Kidney epithelial cell (primary cell): ENCODE measurements at regions not wholly inside any gene's neighbourhood (a gene's known extent, or its start where the extent isn't known, plus 50 kb on each side); places are given as distances from the start of the nearest gene placed in this dataset.

Experiments used
- DNase-seq: peaks from one replicate; pipeline ENCODE4 v3.0.0-alpha.2; 2010; ENCODE audit warnings: low read depth
- H3K27me3 ChIP-seq: 2 replicates; pipeline ENCODE4 v1.6.0; 2011; ENCODE audit warnings: low read length; ENCODE audit not compliant: control insufficient read depth, insufficient read depth
- H3K36me3 ChIP-seq: 2 replicates; pipeline ENCODE4 v1.5.1; 2011; ENCODE audit warnings: low read length; ENCODE audit not compliant: control insufficient read depth, insufficient read depth
- H3K4me3 ChIP-seq: 2 replicates; pipeline ENCODE4 v1.5.1; 2011; ENCODE audit warnings: low read depth, mild to moderate bottlenecking, control low read depth, low read length
- CTCF ChIP-seq: IDR thresholded peaks from 2 replicates; pipeline ENCODE4 v1.5.1; 2011; ENCODE audit warnings: mild to moderate bottlenecking, moderate library complexity, low read length, control low read depth, inconsistent platforms; ENCODE audit not compliant: insufficient read depth, poor library complexity, severe bottlenecking

- no peak for DNase-seq
- Histone ChIP-seq H3K4me3 (no peak overlapping the region), H3K36me3 (no peaks in the 10 kb centered on the region), H3K27me3 (no peaks in the 10 kb centered on the region)
- TF ChIP-seq CTCF: no peak
These were observed 228.5 kb downstream of the VRK1 start for GRCh38 chr14:97025722-97026121.

- Histone ChIP-seq H3K4me3 (no peak overlapping the region), H3K27me3 (peaks cover under 1% of the 10 kb centered on the region), H3K36me3 (no peaks in the 10 kb centered on the region)
- no peak for TF ChIP-seq CTCF
- DNase-seq: no peak
These were observed 230.2 kb downstream of the VRK1 start for GRCh38 chr14:97027256-97027999.

GRCh38 chr14:97028382-97028781 lies 231.2 kb downstream of the VRK1 start:
- Histone ChIP-seq H3K4me3 (no peak overlapping the region), H3K27me3 (peaks cover 10% of the 10 kb centered on the region), H3K36me3 (no peaks in the 10 kb centered on the region)
- no peak for TF ChIP-seq CTCF
- no peak for DNase-seq

- Histone ChIP-seq H3K4me3 (no peak overlapping the region), H3K27me3 (peaks cover 17% of the 10 kb centered on the region), H3K36me3 (no peaks in the 10 kb centered on the region)
- no peak for TF ChIP-seq CTCF
- DNase-seq: no peak
These were observed 232.6 kb downstream of the VRK1 start for GRCh38 chr14:97029800-97030199.

GRCh38 chr14:97031530-97031929 lies 234.3 kb downstream of the VRK1 start:
- Histone ChIP-seq H3K4me3 (no peak overlapping the region), H3K27me3 (peaks cover 17% of the 10 kb centered on the region), H3K36me3 (no peaks in the 10 kb centered on the region)
- no peak for TF ChIP-seq CTCF
- DNase-seq: no peak

- H3K27me3 ChIP-seq: peaks cover 17% of the 10 kb centered on the region
- no peak for DNase-seq
- no peak overlapping the region for H3K4me3 ChIP-seq
- no peak for TF ChIP-seq CTCF
- no peaks in the 10 kb centered on the region for H3K36me3 ChIP-seq
These were observed 236.4 kb downstream of the VRK1 start for GRCh38 chr14:97033556-97034081.
